ENCODE measurements at regions not wholly inside any gene's neighbourhood (a gene's known extent, or its start where the extent isn't known, plus 50 kb on each side); places are given as distances from the start of the nearest gene placed in this dataset.

DNA sequence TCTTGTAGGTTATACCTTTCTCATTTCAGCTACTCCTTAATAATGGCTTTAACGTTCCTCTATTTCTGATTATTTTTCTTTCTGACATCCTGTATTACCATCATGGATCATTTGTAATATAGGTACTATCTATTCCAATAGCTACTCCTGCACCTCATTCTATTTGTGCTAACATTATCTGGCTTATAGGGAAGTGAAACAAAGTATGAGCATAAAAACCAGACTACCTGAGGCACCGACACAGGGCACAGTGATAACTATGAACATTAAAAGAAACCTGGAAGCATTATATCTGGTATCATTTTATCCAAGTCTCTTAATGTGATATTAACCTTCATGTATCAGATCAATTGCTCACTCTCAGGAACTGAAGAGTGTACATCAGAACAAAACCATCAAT is 407.3 kb downstream of the DMRT2 start:
- ATAC-seq (no peak), DNase-seq (no peak)
- H3K27ac Mint-ChIP-seq = no peak overlapping the region
- H3K9me3 Mint-ChIP-seq = no peaks in the 10 kb centered on the region
- ChIA-PET POLR2A (no interaction called here), CTCF (no interaction called here)
- peaks cover 4% of the 10 kb centered on the region for H3K27me3 Mint-ChIP-seq
- no peak overlapping the region for H3K4me3 Mint-ChIP-seq
- TF ChIP-seq, protein P1, sequence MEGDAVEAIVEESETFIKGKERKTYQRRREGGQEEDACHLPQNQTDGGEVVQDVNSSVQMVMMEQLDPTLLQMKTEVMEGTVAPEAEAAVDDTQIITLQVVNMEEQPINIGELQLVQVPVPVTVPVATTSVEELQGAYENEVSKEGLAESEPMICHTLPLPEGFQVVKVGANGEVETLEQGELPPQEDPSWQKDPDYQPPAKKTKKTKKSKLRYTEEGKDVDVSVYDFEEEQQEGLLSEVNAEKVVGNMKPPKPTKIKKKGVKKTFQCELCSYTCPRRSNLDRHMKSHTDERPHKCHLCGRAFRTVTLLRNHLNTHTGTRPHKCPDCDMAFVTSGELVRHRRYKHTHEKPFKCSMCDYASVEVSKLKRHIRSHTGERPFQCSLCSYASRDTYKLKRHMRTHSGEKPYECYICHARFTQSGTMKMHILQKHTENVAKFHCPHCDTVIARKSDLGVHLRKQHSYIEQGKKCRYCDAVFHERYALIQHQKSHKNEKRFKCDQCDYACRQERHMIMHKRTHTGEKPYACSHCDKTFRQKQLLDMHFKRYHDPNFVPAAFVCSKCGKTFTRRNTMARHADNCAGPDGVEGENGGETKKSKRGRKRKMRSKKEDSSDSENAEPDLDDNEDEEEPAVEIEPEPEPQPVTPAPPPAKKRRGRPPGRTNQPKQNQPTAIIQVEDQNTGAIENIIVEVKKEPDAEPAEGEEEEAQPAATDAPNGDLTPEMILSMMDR (IDR thresholded peaks at IDR 0.05) = no peak
- no peaks in the 10 kb centered on the region for H3K36me3 Mint-ChIP-seq (ENCODE audit: low read depth)
- no peaks in the 10 kb centered on the region for H3K4me1 Mint-ChIP-seq (ENCODE audit: low read depth)
- intact Hi-C loops (cut with micrococcal nuclease) = no loop called here

DNA sequence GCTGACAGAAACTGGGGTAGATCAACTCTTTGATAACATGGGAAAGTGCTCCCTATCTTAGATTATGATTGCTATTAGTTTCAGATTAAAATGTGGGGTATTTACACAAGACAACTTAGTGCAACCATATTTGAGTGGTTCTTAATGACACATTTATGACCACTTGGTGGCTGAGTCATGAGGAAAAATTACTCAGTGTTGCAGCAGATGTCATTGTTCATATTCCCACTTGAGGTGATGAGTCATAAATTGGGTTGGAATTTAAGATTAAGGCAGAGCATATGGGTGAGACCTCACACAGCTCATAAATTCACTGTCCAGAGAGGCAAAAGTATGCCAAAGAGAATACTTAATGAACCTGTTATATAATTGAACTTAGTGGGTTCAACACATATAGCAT is 408.3 kb downstream of the DMRT2 start:
- TF ChIP-seq, protein P1 (IDR thresholded peaks at IDR 0.05) = no peak
- CTCF ChIA-PET = interaction anchor here (1.3 kb wide), 1 partner anchor 10 kb away, joined by 3 read pairs; no protein-coding TSS in a partner anchor
- POLR2A ChIA-PET = no interaction called here
- Mint-ChIP-seq H3K27me3 (peaks cover 4% of the 10 kb centered on the region), H3K27ac (no peak overlapping the region), H3K36me3 (ENCODE audit: low read depth) (no peaks in the 10 kb centered on the region), H3K9me3 (no peaks in the 10 kb centered on the region), H3K4me1 (ENCODE audit: low read depth) (no peaks in the 10 kb centered on the region), H3K4me3 (no peak overlapping the region)
- no peak for ATAC-seq
- intact Hi-C loops (cut with micrococcal nuclease) = no loop called here
- no peak for DNase-seq

DNA sequence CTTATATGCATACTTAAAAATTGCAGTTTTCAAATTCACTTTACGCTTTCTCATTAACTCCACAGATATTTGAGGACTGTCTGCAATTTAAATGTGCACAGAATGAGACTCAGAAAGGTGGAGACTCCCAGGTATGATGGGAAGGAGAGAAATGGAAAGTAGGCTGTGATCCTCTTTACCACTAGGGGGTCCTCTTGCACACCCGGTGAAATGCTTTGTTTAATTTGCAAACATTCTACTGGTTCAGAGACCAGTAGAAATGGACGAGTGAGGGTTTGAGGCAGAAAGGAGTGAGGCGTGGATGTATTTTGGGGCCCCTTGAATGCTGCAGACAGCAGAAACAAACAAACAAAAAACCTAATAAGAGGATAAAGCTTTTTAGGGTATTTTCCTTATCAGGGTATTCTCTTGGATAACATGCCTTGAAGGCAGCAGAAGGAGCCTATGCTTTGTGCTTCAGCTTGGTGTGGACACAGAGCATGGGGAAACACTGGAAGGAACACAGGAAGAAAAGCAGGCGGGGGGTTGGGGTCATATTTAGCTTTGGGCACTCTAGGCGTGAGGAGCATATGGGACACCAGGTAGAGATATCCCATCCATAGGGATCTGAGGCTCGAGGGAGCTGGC is 410.1 kb downstream of the DMRT2 start:
- CTCF ChIA-PET = interaction anchor here (0.6 to 0.9 kb wide), 3 partner anchors 142 to 408 kb away, joined by 3 read pairs; no protein-coding TSS in a partner anchor
- ATAC-seq = no peak
- Mint-ChIP-seq H3K27ac (no peak overlapping the region), H3K4me3 (no peak overlapping the region), H3K36me3 (ENCODE audit: low read depth) (no peaks in the 10 kb centered on the region), H3K4me1 (ENCODE audit: low read depth) (no peaks in the 10 kb centered on the region), H3K9me3 (no peaks in the 10 kb centered on the region), H3K27me3 (peaks cover 4% of the 10 kb centered on the region)
- DNase-seq = peak; percentile 22
- TF ChIP-seq, protein P1 (IDR thresholded peaks at IDR 0.05) = peak; percentile 49
- intact Hi-C loops (cut with micrococcal nuclease) = loop anchor here (10.0 kb wide), 1 partner anchor 145 kb away; no protein-coding TSS in a partner anchor
- POLR2A ChIA-PET = interaction anchor here (0.8 kb wide), 1 partner anchor 20 kb away, joined by 3 read pairs; no protein-coding TSS in a partner anchor

DNA sequence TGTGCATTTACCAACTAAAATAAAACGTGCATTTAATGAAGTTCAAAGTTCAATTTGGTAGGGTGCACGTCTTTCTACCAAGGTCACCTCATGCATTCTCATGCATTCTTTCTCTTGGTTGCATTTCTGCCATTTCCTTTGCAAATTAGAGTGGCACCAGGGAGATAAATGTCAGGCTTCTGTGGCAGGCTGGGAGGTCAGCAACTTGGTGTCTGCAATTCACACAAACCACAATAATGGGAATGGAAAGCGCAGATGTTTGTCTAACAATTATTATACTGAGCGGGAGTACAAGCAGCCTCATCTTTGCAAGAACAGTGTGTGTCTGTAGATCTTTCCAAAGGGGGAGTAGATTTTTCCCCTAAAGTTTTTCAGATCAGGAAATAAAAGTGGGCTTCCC is 411.7 kb downstream of the DMRT2 start:
- H3K36me3 Mint-ChIP-seq (ENCODE audit: low read depth) = no peaks in the 10 kb centered on the region
- POLR2A ChIA-PET = no interaction called here
- CTCF ChIA-PET = no interaction called here
- no peaks in the 10 kb centered on the region for H3K4me1 Mint-ChIP-seq (ENCODE audit: low read depth)
- H3K27ac Mint-ChIP-seq = no peak overlapping the region
- peaks cover 9% of the 10 kb centered on the region for H3K27me3 Mint-ChIP-seq
- intact Hi-C loops (cut with micrococcal nuclease) = loop anchor here (10.0 kb wide), 1 partner anchor 143 kb away; no protein-coding TSS in a partner anchor
- H3K4me3 Mint-ChIP-seq = no peak overlapping the region
- no peaks in the 10 kb centered on the region for H3K9me3 Mint-ChIP-seq
- DNase-seq (no peak), ATAC-seq (no peak)
- TF ChIP-seq, protein P1 (IDR thresholded peaks at IDR 0.05) = no peak

DNA sequence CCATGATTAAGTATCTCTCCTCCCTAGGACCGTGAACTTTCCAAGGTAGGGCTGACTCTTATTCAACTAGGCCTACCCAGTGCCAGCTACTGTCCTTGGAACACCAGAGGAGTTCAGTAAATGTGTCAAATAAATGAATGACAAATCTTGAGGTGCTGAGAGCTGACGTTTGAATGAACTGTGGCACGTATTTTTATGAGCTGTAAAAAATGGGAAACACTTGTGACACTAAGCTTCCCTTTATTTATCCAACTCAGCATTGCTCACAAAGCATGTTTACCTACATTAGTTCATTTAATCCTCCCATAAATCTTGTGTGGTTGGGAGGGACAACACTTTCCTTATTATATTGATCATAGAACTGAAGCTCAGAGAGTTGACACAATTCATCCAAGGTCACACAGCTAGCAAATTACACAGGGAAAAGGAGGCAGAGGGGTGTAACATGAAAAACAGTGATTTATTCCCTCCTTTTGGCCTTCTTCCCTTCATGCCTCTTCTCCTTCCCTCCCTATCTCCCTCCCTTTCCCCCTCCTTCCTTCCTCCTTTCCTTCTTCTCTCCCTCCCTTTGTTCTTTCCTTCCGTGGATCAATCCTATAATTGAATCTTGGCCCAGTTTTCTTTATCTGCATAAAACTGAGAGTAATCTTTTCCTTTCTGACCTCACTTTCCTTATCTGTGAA is 412.6 kb downstream of the DMRT2 start:
- CTCF ChIA-PET = no interaction called here
- intact Hi-C loops (cut with micrococcal nuclease) = loop anchor here (10.0 kb wide), 1 partner anchor 142 kb away; no protein-coding TSS in a partner anchor

More for the DNA sequence above, 412.6 kb downstream of the DMRT2 start:
- Mint-ChIP-seq H3K4me1 (ENCODE audit: low read depth) (no peaks in the 10 kb centered on the region), H3K4me3 (no peak overlapping the region), H3K9me3 (no peaks in the 10 kb centered on the region), H3K27ac (no peak overlapping the region), H3K27me3 (peaks cover 9% of the 10 kb centered on the region), H3K36me3 (ENCODE audit: low read depth) (no peaks in the 10 kb centered on the region)
- ATAC-seq = no peak
- TF ChIP-seq, protein P1 (IDR thresholded peaks at IDR 0.05) = no peak
- no peak for DNase-seq
- POLR2A ChIA-PET = no interaction called here
